IPS-NIHi7 (cell line): ENCODE measurements at regions not wholly inside any gene's neighbourhood (a gene's known extent, or its start where the extent isn't known, plus 50 kb on each side); places are given as distances from the start of the nearest gene placed in this dataset.
"Not testable (repeated sequence)": the region's sequence is repeated elsewhere in the genome, so short reads cannot be mapped to it uniquely, and the experiment has no call there.

Experiments
- DNase-seq: peaks from one replicate; pipeline ENCODE4 v3.0.0; 2012; ENCODE audit warnings: mixed read lengths; ENCODE audit errors: extremely low spot score

DNA sequence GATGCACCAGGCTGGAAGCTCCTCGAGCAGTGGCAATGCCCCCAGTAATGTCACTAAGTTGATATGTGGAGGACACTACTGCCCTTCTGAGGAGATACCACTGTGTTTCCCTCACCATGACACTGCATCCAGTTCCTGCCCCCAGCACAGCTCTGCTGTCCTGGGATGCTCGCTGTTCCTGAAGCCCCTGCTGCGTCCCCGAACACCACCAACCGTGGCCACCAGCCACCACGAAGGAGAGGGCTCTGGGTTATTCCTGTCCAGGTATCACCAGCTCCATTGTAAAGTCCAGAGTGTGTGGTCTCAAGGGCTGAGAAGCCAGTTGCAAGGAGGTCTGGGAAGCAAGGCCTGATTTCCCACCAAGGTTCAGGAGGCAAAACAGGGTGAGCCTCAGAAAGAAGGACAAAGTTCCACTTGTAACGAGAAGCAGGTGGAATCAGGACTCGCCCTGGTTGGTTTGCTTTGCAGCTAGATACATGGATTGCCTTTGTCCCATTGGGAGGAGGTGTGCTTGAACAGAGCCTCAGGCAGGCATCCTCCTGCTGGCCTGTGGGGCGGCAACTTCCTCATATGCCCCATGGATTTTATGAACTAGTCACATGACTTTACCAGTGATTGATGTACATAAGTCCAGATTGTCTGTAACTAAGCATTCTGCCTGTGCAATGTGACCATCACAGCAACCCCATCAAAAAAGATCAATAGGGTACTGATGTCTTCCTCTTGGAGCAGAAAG is 427.0 kb upstream of the VSTM2A start:
- no peak for DNase-seq

DNA sequence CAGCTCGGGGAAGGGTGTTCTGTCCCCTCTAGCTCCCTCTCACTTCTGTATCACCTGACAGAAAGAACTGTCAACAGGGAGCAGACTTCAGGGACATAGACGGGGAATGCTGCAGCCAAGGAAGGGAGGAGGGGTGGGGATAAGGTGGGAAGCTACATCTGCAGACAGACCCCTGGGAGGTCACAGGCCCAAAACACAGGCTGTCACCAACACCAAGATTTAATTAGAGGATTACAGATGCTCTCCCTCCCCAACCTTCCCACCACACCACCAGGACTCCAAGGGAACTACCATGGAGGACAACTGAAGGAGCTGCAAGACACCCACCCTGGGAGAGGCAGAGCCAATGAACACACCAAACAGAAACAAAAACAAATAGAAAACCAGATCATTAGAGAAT is 425.2 kb upstream of the VSTM2A start:
- DNase-seq, result peak; percentile 14

DNA sequence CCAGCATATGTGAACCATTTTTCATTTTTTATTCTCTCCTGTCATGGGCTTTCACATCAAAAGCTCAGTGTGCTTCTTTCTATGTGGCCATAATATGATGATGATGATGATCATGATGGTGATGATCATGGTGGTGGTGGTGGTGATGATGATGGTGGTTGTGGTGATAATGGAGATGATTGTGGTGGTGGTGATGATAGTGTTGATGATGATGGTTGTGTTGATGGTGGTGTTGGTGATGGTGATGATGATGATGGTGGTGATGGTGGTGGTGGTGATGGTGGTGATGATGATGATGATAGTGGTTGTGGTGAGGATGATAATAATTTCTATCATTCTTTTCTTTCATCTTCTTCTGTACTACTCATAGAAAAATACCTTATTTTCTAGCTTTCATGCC is 413.1 kb upstream of the VSTM2A start:
- DNase-seq, result no peak

DNA sequence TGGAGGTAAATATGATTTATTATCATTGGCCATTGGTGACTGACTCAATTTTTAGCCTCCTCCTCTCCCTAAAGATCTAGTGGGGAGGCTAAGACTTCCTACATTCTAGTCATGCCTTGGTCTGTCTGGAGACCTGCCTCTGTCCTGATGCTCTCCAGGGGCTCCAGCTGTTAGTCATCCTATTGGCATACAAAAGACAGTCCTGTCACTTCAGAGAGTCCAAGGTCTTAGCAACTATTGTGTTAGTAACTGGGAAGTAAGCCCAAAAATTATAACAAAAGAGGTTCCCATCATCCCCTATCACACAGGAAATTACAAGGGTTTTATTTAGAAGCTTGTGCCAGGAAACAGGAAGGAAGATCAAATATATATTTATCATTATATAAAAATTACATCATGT is 400.6 kb upstream of the VSTM2A start:
- peak; percentile 12 for DNase-seq

DNA sequence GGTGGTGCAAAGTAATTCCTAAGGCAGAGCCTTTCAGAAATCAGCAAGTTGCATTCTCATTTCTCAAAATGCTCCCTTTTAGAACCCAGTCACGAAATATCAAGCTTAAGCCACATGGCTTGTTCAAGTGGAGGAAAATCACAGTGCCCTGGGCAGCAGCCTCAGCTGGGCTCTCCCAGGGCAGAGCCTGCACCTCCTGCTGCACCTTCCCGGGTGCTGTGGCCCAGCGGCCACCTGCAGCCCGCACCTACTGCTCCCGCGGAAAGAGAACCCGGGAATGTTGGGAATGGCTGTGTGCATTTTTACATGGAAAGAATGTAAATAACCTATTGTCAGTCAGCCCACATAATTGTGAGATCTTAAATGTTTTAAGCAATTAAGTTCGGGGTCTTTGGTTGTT is 396.5 kb upstream of the VSTM2A start:
- peak; percentile 10 for DNase-seq

DNA sequence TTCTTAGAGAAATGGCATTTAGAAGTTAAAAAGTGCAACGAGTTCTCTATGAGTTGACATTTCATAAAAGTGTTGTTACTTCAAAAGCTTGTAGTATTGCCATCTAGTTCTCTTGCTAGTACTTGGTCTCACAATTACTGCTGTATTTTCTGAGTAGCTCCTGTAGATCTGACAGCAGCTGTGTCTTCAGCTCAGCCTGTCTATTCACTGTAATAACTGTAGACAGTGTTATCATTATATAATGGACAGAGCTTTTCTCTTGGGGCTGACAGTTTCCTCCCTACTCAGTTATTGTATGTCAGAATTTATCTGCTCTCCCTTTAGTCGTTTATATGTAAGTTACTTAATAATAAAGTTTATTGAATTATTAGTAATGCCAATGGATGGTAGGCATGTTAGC is 388.7 kb upstream of the VSTM2A start:
- DNase-seq, result no peak

DNA sequence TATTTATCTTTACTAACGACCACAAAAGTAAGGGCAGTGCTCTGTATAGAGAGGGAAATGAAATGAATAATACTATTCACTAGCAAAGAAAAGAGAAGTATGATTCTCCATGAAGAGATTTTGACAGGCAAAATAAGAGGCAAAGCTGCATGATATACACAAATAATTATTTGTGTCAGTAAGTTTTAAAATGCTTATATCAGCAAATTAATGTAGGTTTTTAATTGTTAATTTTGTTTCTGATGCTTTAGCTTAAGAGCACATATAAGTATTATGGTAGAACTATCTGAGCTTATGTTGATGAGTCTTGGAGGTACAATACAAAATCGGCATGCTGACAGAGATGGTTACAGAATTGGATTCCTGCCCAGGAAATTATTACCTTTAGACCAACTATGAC is 383.1 kb upstream of the VSTM2A start:
- DNase-seq, result no peak

DNA sequence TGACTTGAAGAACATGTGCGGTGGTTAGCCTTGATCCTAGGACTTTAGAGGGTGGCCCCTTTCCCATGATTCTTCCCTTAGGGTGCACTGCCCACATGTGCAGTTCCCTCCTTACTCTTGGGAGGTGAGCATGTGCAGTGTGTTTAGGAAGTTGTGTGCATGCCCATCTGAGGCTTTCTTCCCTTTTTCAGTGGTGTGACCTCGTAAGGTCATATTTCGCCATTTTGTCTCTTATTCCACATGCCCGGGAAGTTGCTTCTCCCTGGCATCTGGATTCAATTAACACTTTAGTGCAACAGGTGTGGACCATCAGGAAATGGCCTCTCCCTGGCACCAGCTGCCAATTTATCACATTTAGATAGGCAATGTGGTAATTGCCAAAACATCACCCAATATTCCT is 380.6 kb upstream of the VSTM2A start:
- no peak for DNase-seq

DNA sequence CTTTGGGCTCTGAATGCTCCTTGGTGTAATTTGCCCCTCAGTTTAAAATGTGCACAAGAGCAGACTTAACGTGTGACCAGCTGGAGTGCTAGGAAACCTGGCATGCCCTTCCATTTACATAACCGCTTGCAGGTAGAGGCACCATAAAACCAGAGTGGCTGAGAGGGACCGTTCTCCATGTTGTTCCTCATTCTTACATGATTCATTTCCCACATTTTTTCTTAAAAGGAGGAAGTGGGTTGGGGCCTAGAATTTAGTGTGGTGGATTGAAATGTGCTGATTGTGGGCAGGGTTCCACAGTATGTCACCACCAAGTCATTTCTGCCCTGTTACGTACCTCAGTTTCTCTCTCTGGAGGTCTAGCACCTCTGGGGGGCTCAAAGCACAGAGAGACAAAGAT is 375.8 kb upstream of the VSTM2A start:
- no peak for DNase-seq

DNA sequence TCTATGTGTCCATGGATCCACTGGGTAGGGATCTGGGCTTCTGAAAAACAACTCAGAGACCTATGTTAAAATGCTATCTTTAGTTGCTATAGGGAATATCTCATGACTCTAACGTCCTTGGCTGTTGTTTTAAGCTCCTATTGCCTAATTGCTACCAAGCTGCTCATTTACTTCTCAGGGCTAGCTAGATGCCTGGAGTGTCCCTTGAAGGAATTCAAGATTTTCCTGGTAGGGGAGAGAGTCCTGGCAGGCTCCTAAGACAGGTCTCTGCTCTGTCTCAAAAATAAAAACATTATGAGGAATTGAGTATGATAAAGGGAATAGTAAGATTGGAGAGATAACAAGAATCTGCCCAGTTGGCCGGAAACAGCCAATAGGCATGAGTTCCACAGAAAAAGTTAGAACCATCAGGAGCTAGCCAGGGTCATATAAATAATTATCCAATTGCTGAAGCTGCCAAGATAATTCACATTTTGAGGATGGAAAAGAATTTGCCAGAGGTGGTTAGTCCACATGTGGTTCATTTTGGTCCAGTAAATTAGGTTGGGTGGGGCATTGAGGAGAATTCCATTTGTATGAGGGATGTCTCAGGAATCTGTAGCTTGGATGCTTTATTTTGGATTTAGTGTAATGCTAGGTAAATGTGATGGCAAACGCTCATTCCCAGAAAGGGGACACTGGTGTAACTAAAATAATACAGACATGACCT is 362.7 kb upstream of the VSTM2A start:
- no peak for DNase-seq

DNA sequence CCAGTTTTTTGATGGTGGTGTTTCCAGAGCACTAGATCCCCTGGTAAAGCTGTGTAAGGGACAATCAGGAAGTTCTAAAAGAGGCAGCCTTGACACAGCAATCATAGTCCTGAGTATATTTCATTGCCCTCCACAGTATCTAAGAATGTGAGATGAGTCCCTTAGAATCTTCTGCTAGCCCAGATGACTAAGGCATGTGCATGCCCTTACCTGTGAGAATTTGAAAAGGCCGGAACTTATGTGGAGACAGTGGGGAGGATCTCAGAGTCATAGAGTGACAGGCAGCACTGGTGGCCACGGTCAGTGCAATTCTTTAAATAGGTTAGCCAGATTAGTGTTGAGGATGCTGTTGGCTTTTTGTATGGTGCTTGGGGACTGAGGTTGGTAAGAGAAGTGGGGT is 361.4 kb upstream of the VSTM2A start:
- DNase-seq, result no peak

DNA sequence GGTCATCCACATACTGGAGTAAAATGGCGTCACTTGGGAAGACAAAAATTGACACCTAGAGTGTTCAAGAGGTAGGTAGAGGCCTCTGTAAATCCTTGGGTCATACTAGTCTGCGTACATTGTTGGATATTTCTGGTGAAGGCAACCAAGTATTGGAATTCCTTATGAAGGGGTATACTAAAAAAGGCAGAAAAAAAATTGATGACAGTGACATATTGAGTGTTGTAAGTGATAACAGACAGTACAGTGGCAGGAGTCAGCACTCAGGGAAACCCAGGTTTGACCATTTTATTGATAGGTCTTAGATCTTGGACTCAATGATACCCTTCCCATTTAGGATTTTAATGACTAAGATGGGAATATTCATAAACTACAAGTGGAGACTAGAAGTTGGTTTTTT is 359.1 kb upstream of the VSTM2A start:
- no peak for DNase-seq

DNA sequence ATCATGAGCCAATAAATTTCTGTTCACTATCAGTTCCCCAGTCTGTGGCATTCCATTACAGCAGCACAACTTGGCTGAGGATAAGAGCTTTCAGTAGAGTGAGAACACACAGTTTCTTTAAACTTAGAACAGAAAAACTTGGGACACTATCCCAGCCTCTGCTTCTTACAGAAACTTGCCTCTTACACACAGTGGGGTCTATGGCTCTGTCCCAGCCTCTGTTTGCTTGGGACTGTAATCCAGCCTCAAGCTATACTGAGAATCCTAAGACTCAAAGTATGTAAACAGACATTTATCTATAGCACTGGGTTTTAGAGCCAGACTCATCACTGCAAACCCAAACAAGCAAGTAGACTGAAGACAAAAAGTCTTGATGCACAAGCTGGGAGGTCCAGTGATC is 355.8 kb upstream of the VSTM2A start:
- no peak for DNase-seq

DNA sequence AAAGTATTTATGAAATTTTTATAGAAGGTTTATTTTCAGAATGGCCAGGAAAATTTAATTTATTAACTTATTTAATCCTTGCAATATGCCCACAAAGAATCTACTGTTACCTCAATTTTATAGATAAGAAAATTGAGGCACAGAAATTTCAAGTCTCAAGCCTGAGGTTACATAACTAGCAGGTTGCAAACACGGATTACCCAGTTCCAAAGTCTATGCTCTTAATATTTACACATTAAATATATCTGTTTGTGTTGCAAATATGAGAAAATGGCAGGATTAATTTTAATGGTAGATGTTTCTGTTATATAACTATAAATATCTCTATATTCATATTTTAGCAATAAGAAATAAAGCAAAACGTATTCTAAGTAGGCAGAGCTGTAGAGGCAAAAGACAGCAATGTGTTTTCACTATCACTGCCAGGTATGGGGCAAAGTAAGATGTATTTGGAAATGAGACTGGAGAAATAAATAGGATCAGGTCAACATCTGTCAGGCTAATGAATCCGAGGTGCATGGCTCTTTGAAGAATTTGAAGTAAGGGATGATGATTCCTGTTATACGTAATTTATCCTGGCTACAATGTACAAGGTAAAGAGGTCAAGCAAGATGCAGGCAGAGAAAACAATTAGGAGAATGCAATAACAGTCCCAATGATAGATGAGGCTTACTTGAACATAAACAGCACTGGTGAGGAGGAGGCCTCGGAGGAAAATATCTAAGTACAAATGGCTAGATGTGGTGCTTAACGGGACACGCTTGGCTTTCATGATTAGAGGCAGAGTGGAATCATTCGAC is 354.1 kb upstream of the VSTM2A start:
- no peak for DNase-seq

DNA sequence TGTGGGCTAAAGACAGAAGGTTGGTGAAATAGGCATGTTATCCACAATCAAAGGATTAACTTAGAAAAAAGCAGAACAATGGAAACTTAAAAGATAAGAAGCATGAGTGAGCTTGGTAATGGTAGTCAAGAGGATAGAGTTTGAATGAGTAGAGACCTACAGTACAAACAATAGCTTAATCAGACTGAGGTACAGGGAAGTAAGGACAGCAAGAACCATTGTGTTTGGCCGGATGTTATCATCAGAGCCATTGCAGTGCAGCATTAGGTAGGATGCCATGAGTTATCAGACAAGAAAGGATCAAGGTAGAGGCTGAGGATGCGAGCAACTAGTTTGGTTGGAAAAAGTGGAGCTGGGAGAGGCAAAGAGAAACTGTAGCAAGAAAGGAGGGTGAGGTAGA is 353.3 kb upstream of the VSTM2A start:
- DNase-seq, result no peak

DNA sequence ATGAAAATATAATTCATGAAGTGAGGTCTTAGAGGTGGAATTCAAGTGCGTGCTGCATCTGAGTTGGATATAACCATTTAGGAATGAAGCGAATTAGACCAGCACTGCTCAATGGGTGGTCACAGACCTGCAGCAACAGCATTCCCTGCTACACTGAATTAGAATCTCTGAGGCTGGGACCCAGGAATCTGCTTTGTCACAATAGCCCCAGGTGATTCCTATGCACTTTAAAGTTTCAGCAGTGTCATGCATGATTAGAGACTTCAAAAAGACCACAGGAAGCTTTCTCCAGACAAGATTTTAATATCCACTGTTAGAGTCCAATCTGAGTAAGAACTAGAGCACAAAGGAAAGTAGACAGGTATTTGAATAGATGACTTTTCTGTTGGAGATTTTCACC is 352.8 kb upstream of the VSTM2A start:
- peak; percentile 55 for DNase-seq

DNA sequence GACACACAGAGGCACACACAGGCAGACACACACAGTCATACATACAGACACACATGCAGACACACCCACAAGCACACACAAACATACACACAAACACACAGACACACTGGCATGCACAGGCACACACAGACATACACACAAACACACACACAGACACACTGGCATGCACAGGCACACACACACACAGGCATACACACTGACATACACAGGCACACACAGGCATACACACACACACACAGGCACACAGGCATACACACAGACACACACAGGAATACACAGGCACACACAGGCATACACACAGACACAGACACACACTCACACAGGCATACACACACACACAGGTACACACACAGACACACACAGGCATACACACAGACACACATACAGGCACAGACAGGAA is 340.7 kb upstream of the VSTM2A start:
- no peak for DNase-seq

DNA sequence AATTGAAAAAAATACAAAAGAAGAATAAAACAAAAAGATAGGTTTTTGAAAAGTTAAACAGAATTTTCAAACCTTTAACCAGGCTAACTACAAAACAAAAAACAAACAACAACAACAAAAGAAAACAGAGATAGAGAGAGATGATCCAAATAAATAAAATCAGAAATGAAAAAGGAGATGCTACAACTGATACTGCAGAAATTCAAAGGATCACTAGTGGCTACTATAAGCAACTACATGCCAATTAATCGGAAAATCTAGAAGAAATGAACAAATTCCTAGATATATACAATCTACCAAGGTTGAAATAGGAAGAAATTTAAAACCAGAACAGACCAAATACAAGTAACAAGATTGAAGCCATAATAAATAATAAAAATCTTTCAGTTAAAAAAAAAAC is 326.8 kb upstream of the VSTM2A start:
- DNase-seq, result no peak

DNA sequence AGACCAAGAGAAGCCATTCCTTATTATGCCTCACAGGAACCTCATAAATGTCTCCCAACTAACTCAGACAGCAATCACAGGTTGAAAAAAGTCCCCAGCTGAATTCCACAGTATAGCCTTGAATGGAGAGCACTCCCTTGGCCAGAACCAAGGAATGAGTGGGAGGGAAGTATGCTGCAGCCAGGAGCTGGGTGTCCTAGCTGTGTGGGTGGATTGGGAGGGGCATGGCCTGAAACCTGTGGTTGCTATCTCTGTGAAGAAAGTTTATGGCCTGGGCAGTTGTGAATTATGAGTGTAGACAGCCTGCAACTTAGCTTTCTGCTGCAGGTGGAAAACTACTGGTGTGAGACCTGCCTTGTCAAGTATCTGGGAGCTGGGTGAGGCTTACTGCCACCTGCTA is 316.1 kb upstream of the VSTM2A start:
- DNase-seq, result not testable (repeated sequence)

DNA sequence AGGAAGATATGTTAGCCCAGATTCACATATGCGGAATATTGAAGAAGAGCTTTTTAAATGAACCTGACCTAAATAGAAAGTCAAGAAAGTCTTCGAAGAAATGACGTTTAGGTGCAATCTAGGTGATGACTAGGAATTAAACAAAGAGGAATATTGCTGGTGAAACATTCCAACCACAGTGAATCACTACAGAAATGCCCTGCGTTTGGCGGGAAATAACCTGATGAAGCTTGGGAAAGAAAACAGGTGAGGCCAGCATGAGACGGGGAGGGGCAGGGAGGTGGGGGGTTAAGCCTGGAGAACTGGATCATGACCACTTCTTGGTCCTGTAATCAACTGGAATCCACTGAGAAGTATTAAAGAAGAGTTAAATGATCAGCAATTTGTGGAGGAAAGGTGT is 299.4 kb upstream of the VSTM2A start:
- no peak for DNase-seq

DNA sequence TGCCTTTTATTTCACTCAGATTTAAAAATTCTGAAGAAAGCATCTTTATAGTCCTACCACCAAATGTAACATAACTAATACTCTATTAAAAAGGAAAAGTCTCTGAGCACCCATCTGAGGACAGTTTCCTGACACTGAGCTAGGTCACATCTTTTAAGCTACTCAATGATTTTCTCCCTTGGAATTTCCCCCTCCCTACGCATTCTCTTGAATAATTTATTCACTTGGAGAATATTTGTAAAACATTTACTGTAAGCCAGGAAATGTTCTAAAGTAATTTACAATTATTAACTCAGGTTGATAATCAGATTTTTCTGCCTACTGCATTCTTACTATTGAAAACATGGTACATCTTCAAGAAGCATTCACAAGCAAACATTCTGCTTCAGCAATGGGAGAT is 297.2 kb upstream of the VSTM2A start:
- no peak for DNase-seq

DNA sequence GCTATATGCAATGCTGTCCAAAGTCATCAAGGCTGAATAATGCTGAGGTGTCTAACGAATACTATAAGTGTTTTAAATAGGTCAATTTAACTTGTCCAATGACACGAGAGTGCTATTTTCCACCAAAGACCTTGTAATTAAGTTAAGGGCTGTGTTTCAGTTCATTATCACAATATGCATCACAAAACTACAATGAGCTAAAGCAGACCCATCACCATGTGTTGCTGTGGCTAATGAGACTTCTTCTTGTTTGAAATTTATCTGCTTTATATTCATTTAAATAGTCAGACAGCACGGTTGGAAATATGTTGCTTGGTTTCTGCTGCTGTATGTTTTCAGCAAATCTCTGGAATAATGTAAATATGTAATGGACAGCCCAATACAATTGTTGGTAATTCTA is 292.5 kb upstream of the VSTM2A start:
- DNase-seq, result no peak
